ENCODE measurements at regions not wholly inside any gene's neighbourhood (a gene's known extent, or its start where the extent isn't known, plus 50 kb on each side); places are given as distances from the start of the nearest gene placed in this dataset.

DNA sequence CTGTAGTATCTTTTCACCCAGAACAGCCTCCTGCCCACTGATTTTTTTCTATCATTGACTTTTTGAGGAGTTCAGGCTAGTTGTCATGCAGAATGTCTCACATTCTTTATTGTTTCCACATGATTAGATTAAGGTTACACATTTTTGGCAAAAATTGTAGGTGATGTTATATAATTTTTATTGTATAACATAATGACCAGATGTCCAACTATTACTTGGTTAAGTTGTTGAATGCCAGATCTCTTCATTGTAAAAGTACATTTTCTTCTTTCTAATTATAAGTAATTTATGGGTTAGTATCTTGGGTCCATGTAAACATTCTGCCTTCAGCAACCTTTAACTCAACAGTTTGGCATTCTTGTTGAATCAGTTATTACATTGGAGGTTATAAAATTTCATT, 138.4 kb downstream of the POSTN start:
- TF ChIP-seq, protein P1, sequence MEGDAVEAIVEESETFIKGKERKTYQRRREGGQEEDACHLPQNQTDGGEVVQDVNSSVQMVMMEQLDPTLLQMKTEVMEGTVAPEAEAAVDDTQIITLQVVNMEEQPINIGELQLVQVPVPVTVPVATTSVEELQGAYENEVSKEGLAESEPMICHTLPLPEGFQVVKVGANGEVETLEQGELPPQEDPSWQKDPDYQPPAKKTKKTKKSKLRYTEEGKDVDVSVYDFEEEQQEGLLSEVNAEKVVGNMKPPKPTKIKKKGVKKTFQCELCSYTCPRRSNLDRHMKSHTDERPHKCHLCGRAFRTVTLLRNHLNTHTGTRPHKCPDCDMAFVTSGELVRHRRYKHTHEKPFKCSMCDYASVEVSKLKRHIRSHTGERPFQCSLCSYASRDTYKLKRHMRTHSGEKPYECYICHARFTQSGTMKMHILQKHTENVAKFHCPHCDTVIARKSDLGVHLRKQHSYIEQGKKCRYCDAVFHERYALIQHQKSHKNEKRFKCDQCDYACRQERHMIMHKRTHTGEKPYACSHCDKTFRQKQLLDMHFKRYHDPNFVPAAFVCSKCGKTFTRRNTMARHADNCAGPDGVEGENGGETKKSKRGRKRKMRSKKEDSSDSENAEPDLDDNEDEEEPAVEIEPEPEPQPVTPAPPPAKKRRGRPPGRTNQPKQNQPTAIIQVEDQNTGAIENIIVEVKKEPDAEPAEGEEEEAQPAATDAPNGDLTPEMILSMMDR (IDR thresholded peaks at IDR 0.05; ENCODE audit: low read length), result no peak
- no peak for TF ChIP-seq EZH2 (optimal IDR thresholded peaks at IDR 0.05; ENCODE audit: low read depth, low read length)
- TF ChIP-seq EZH2phosphoT487 (IDR thresholded peaks at IDR 0.05; ENCODE audit: low read length), result no peak
